ENCODE measurements at regions not wholly inside any gene's neighbourhood (a gene's known extent, or its start where the extent isn't known, plus 50 kb on each side); places are given as distances from the start of the nearest gene placed in this dataset.

GRCh38 chr10:130418731-130419130 is 282.5 kb downstream of the GLRX3 start:
- no peaks in the 10 kb centered on the region for H3K36me3 ChIP-seq
- no peaks in the 10 kb centered on the region for H3K27me3 ChIP-seq
- 69 to 83% methylated on average over 3 to 10 of the region's 10 CpGs for WGBS, 2 donors (ENCODE audit: low coverage in 1 of 2)
- no peaks in the 10 kb centered on the region for H3K9me3 ChIP-seq
- no peak for DNase-seq
- intact Hi-C loops (cut with DNase I; ENCODE audit: low total_unique reads) = no loop called here
- H3K4me3 ChIP-seq = no peak overlapping the region
- TF ChIP-seq POLR2AphosphoS5 (IDR thresholded peaks at IDR 0.05) = no peak
- in situ Hi-C loops (cut with MboI; ENCODE audit: low pct_ligation_motif_present in 1 of 4, low pct_unique_long_range_greater_than_20kb in 1 of 4, low sequenced_read_pairs in 3 of 4) = no loop called here
- H3K4me1 ChIP-seq = no peaks in the 10 kb centered on the region
- no peak overlapping the region for H3K27ac ChIP-seq

GRCh38 chr10:130421909-130422308 is 285.7 kb downstream of the GLRX3 start:
- H3K4me3 ChIP-seq = no peak overlapping the region
- TF ChIP-seq POLR2AphosphoS5 (IDR thresholded peaks at IDR 0.05) = no peak
- no peaks in the 10 kb centered on the region for H3K36me3 ChIP-seq
- DNase-seq = no peak
- no peaks in the 10 kb centered on the region for H3K27me3 ChIP-seq
- intact Hi-C loops (cut with DNase I; ENCODE audit: low total_unique reads) (no loop called here), in situ Hi-C loops (cut with MboI; ENCODE audit: low pct_ligation_motif_present in 1 of 4, low pct_unique_long_range_greater_than_20kb in 1 of 4, low sequenced_read_pairs in 3 of 4) (no loop called here)
- H3K9me3 ChIP-seq = no peaks in the 10 kb centered on the region
- H3K4me1 ChIP-seq = no peaks in the 10 kb centered on the region
- no peak overlapping the region for H3K27ac ChIP-seq
- WGBS, 2 donors (ENCODE audit: low coverage in 1 of 2) = 80% methylated on average over 9 of the region's 9 CpGs; no CpG with 5 or more reads in 1 of the 2 donors

DNA sequence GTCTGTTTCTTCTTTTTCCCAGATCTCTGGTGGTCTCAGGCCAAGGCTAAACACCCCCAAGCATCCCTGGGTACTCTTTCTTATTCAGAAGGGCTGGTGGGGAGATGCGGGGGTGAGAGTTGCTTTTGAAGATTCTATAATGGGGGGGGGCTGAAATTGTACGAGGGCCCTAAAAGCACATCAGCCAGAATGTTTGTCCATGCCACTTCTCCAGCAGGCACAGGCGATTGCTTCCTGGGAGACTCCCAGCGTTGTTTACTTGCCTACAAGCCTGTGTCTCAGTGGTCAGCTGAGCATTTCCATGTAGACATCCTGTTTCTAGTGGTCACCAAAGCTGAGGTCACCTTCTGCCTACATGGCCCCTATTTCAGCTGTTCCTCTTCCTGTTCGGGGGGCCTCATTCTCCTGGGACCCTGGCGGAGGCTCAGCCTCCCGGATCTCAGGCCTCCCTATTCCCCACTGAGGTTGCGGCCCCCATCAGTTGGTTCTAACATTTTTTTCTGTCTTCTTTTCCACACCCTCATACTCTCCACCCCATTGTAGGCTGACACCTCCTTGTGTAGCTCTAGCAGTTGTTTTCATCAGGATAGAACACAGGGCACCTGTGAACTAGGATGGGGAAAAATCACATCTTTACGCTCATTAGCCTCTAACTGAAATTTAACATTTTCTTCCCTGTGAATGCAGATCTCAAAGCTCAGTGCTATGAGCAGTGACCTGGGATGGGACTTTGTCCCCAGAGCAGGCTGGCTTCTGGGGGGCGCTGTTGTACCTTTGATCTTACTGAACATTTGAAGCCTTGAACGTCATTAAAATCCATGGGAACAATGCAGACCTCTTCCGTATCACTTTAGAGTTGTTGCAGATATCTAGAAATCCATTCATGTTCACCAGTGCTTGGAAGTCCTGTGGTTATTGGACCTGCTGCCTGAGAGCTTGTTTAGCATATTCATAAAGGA is 286.5 kb downstream of the GLRX3 start:
- Histone ChIP-seq H3K27me3 (no peaks in the 10 kb centered on the region), H3K27ac (no peak overlapping the region), H3K4me1 (no peaks in the 10 kb centered on the region), H3K9me3 (no peaks in the 10 kb centered on the region), H3K36me3 (no peaks in the 10 kb centered on the region), H3K4me3 (no peak overlapping the region)
- DNase-seq = no peak
- TF ChIP-seq POLR2A (IDR thresholded peaks at IDR 0.05) = no peak
- no peak for TF ChIP-seq EP300 (IDR thresholded peaks at IDR 0.05; ENCODE audit: low read depth)
- TF ChIP-seq CTCF (IDR thresholded peaks at IDR 0.05) = no peak
- no peak for TF ChIP-seq POLR2AphosphoS5 (IDR thresholded peaks at IDR 0.05)
- WGBS, 2 donors (ENCODE audit: low coverage in 1 of 2) = 79 to 88% methylated on average over 5 to 12 of the region's 12 CpGs
- in situ Hi-C loops (cut with MboI; ENCODE audit: low pct_ligation_motif_present in 1 of 4, low pct_unique_long_range_greater_than_20kb in 1 of 4, low sequenced_read_pairs in 3 of 4) (no loop called here), intact Hi-C loops (cut with DNase I; ENCODE audit: low total_unique reads) (no loop called here)

GRCh38 chr10:130423455-130424305 is 287.5 kb downstream of the GLRX3 start:
- no peak for DNase-seq
- Histone ChIP-seq H3K9me3 (no peaks in the 10 kb centered on the region), H3K36me3 (no peaks in the 10 kb centered on the region), H3K27ac (no peak overlapping the region), H3K4me1 (no peaks in the 10 kb centered on the region), H3K27me3 (no peaks in the 10 kb centered on the region), H3K4me3 (no peak overlapping the region)
- in situ Hi-C loops (cut with MboI; ENCODE audit: low pct_ligation_motif_present in 1 of 4, low pct_unique_long_range_greater_than_20kb in 1 of 4, low sequenced_read_pairs in 3 of 4) = no loop called here
- 46 to 85% methylated on average over 2 to 21 of the region's 21 CpGs for WGBS, 2 donors (ENCODE audit: low coverage in 1 of 2)
- TF ChIP-seq POLR2AphosphoS5 (IDR thresholded peaks at IDR 0.05) = no peak
- no peak for TF ChIP-seq CTCF (IDR thresholded peaks at IDR 0.05)
- no peak for TF ChIP-seq EP300 (IDR thresholded peaks at IDR 0.05; ENCODE audit: low read depth)
- TF ChIP-seq POLR2A (IDR thresholded peaks at IDR 0.05) = no peak
- intact Hi-C loops (cut with DNase I; ENCODE audit: low total_unique reads) = no loop called here

DNA sequence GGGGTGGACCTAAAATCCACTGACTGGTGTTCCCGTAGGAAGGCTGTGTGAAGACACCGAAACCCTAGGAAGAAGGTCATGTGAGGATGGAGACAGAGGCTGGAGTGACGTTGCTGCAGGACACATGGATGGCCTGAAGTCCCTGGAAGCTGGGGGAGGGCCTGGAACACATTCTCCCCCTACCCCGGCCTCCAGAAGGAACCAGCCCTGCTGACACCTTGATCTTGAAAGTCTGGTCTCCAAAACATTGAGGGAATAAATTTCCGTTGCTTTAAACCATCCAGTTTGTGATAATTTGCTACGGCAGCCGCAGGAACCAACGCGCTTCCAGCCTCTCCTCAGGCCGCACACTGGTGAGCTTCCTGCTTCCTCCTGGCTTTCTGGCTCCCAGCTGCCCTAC is 288.2 kb downstream of the GLRX3 start:
- intact Hi-C loops (cut with DNase I; ENCODE audit: low total_unique reads) = no loop called here
- 77 to 78% methylated on average over 7 to 10 of the region's 10 CpGs for WGBS, 2 donors (ENCODE audit: low coverage in 1 of 2)

More for the DNA sequence above, 288.2 kb downstream of the GLRX3 start:
- Histone ChIP-seq H3K4me1 (no peaks in the 10 kb centered on the region), H3K36me3 (no peaks in the 10 kb centered on the region), H3K4me3 (no peak overlapping the region), H3K9me3 (no peaks in the 10 kb centered on the region), H3K27me3 (no peaks in the 10 kb centered on the region), H3K27ac (no peak overlapping the region)
- in situ Hi-C loops (cut with MboI; ENCODE audit: low pct_ligation_motif_present in 1 of 4, low pct_unique_long_range_greater_than_20kb in 1 of 4, low sequenced_read_pairs in 3 of 4) = no loop called here
- TF ChIP-seq EP300 (IDR thresholded peaks at IDR 0.05; ENCODE audit: low read depth) (no peak), POLR2AphosphoS5 (IDR thresholded peaks at IDR 0.05) (no peak), POLR2A (IDR thresholded peaks at IDR 0.05) (no peak), CTCF (IDR thresholded peaks at IDR 0.05) (no peak)
- no peak for DNase-seq
